HS-27A (cell line): ENCODE measurements at regions not wholly inside any gene's neighbourhood (a gene's known extent, or its start where the extent isn't known, plus 50 kb on each side); places are given as distances from the start of the nearest gene placed in this dataset.
"Not testable (repeated sequence)": the region's sequence is repeated elsewhere in the genome, so short reads cannot be mapped to it uniquely, and the experiment has no call there.

Experiments
- DNase-seq: peaks from one replicate; pipeline ENCODE4 v3.0.0-alpha.2; 2012; ENCODE audit warnings: low read depth, missing footprints

- no peak for DNase-seq
These were observed 116.2 kb downstream of the RND3 start for GRCh38 chr2:150371044-150371818.

DNA sequence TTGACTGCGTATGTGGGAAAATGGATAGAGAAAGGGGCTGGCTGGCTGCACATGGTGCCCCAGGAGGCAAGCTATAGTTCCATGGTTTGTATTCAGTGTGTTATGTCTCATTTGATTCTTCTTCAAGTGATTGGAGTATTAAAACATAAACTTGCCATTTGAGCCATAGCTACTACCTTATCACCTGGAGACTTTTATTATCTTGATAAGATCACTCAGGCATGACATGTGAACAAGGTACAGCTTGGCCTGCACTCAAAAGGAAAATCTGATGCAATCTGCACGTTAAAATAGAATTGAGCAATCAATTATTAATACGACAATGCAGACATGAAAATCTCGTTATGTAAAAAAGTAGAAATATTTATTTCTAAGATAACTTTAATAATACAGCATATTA, 116.9 kb downstream of the RND3 start:
- no peak for DNase-seq

DNA sequence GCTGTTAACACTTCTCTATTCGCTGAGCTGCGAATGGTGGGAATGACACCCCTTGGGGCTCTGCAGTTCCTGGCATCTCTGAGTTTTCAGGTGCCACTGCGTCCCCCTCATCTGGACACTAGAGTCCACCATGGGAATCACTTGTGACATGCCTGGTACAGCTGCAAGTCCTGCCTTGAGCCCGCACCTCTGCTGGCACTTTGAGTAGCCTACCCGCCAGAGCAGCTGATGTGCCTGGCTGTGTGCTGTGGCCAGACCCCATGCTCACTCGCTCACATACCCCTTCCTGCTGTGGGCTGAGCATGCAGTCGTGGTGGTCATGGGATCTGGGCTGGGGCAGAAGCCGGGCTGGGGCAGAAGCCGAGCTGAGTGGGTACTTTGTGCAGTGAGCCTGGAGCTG, 117.6 kb downstream of the RND3 start:
- no peak for DNase-seq

- no peak for DNase-seq
These were observed 129.0 kb downstream of the RND3 start for GRCh38 chr2:150358468-150358807.

GRCh38 chr2:150357770-150358467, 129.5 kb downstream of the RND3 start:
- DNase-seq, result no peak

- DNase-seq, result no peak
These were observed 132.0 kb downstream of the RND3 start for GRCh38 chr2:150355440-150355839.

- DNase-seq, result no peak
These were observed 134.1 kb downstream of the RND3 start for GRCh38 chr2:150353376-150353775.

- no peak for DNase-seq
These were observed 135.5 kb downstream of the RND3 start for GRCh38 chr2:150351922-150352321.

- DNase-seq, result no peak
These were observed 137.0 kb downstream of the RND3 start for GRCh38 chr2:150350500-150350899.

GRCh38 chr2:150346806-150347205, 140.7 kb downstream of the RND3 start:
- no peak for DNase-seq

DNA sequence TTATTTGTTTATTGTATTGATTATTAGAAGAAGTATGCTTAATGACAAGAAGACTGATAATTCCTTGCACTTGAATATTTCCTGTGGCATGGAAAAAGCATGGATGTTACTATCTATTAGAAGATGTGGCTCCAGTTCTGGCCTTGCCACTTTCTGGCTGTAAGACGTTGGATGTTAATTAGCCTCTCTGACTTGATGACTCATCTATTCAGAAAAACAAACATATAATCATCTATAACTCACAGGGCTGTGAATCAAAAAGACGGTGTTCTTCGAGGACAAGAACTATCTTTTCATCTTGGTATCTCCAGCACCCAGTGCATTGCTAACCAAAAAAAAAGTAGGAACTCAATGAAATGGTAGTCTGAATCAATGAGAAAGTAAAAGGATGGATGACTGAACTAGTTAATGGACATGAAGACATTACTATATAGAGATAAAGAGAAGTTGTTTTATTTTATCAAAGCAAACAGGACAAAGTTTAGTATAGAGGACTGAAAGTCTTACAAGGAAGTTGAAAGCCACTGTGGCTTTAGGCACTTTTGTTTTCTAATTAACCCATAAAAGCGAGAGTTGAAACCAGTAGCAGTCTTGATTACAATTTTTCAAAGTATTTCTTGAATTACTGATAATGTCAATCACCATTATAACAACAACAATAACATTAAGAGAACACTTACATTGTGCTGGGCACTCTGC, 145.3 kb downstream of the RND3 start:
- DNase-seq, result no peak

DNA sequence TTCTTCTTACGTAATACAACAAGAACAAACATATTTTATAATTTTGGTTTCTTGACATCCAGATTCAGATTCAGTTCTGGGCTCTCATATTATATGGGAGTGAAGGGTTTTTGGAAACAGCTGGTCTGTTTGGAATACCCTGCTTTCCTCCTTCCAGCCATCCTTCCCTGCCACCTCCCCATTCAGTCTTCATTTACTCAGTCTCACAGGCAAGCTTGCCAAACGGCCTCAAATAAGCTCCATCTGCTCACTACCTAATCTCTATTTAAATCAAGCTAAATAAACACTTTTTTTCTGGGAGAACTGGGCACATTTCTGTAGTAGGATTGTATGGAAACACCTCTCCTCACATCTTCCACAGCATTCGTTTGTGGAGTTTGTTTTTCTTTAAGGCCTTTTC, 147.5 kb downstream of the RND3 start:
- no peak for DNase-seq

GRCh38 chr2:150339282-150339681, 148.2 kb downstream of the RND3 start:
- DNase-seq, result no peak

DNA sequence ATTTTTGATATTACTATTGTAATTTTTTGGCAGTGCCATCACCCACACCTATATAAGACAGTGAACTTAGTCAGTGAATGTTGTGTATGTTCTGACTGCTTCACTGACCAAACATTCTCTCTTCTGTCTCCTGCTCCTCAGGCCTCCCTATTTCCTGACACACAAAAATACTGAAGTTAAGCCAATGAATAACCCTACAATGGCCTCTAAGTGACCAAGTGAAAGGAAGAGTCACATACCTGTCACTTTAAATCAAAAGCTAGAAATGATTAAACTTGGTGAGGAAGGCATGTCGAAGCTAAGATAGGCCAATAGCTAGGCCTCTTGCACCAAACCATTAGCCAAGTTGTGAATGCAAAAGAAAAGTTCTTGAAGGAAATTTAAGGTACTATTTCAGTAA, 151.9 kb downstream of the RND3 start:
- no peak for DNase-seq

DNA sequence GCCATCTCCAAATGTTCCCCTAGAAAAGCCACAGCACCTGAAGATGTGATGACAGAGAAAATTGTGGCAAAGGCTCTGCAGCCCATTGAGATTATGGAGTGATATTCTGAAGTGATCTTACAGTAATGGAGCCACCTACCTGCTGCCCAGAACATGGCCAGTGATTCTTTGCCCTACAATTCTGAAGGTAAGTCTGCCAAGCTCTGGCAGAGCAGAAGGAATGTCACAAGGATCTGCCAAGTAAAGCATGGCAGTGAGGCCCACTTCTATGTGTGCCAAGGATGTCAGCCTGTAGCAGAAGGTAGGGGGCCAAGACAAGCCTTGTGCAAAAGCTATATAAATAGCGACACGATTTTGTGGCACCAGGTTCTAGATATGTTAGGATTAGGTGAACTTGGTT, 155.1 kb downstream of the RND3 start:
- no peak for DNase-seq

DNA sequence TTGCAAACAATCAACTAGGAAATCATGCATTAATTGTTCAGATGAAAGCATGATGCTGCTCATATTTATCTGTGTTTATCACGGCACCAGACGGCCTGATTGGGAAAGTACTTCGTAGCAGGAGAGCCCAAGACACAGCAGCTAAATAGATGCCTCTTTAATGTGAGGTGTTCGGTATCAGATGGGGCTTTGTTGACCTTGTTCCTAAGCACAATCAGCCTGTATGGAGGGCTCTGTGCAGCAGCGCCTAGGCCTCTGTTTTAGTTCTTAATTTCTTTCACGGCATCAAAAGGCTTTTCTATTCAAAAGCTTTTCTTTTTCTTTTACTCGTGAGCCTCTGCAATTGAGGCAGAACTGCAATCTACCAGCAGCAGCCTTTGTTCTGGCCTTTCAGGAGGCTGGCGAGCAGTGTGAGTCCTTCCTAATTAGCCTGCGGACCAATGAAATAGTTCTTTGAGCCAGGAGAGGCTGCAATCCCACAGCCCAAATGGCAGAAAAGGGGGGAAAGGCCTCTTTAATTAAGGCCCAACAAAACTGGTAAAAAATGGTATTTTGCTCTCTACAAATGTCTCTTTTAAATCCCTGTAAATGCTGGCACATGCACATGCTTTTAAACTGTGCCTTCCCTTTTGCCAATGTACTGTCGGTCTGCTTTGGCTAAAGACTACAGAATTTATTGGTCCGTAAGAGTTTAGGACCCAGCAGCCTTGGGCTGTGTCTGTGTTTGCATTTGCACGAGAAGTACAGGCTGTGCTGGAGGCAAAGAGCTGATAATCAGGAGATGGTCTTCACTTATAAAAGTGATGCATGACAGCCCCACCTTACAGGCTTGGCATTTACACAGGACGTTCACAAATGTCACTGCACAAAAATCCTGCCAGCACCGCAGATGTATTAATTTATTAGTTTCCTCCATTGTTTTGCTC, 159.6 kb downstream of the RND3 start:
- DNase-seq, result no peak

- DNase-seq, result no peak
These were observed 161.7 kb downstream of the RND3 start for GRCh38 chr2:150325656-150326314.

DNA sequence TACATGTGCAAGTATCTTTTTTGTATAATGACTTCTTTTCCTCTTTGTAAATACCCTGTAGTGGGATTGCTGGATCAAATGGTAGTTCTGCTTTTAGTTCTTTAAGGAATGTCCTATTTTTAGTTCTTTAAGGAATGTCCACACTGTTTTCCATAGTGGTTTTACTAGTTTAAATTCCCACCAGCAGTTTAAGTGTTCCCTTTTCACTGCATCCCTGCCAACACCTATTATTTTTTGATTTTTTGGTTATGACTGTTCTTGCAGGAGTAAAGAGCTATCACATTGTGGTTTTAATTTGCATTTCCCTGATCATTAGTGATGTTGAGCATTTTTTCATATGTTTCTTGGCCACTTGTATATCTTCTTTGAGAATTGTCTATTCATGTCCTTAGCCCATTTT, 164.4 kb downstream of the RND3 start:
- not testable (repeated sequence) for DNase-seq

DNA sequence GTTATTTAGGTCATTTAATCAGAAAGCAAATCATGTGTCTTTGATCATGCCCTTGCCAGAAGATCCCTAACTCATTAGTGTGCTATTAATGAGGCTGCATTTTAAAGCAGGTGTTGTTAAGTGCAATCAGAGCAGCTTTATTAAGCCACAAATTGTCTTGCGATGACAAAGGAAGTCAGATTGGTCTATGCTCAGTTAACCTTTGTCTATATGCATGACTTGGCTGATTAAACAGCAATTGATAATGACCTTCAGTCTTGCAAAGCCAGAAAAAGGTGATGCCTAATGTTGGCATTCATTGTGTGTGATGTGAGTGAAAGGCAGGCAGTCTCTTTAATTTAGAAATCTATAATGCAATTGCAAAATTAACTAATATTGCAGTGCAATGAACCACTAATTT, 166.9 kb downstream of the RND3 start:
- no peak for DNase-seq

DNA sequence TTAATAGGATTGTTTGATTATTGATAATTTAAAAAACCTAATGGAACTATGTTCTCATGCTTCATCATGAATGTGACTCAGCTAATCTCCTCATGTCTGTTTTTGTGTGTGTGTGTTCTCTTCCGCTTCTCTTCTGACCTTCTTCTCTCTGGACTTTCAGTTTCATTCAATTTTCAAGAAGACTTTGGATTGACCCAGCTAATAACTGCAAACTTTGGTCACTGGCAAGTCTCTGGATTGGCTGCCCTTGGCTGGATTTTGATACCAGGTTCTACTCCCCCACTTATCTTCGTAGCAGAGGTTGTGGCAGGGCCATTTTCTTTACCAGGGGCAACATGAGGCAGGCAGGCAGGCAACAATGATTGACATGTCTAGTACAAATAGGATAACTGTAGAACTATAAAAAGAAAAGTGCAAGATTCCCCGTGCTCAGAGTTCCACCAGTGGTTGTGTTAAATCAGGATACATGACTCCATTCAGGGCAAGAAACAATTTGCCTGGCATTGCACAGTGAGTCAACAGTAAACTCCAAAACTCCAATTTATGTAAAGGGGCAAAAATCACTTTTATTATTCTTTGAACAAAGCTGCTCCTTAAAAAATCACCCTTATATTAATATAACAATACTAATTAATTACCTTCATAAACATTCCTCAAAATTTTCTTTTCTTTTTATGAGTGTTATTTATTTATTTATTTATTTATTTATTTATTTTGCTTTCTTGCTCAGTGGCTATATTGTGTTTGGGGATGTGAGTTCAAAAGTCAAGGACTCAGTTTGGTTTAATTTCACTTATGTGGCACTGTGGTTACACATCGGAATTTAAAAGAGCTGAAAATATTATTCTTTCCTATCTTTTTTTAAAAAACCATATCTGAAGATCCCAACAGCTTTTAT, 167.6 kb downstream of the RND3 start:
- no peak for DNase-seq

- no peak for DNase-seq
These were observed 168.4 kb downstream of the RND3 start for GRCh38 chr2:150319085-150319484.
